ENCODE measurements at regions not wholly inside any gene's neighbourhood (a gene's known extent, or its start where the extent isn't known, plus 50 kb on each side); places are given as distances from the start of the nearest gene placed in this dataset.

DNA sequence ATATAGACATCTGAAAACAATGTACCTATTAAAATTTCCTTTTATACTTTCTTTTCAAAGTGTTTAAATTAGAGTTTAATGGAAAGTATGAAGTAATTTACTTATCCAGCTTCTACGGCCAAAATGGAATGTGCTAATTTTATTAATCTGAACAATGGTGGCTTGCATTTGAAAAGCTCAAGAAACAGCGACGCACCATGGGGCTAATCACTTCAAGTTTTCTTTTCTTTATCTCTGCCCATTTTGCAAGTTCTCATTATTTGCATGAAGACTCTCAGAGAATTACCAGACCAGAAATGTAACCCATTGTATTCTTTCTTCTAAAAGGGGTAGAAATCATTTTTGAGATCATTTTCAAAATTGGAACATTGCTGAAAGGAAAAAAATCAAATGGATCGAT, 204.0 kb upstream of the STARD13 start:
- H3K36me3 Mint-ChIP-seq (ENCODE audit: low read depth) = peaks cover 4% of the 10 kb centered on the region
- no peak for DNase-seq
- H3K9me3 Mint-ChIP-seq = peaks cover 4% of the 10 kb centered on the region
- no peak overlapping the region for H3K27ac Mint-ChIP-seq
- no peak overlapping the region for H3K4me3 Mint-ChIP-seq
- H3K4me1 Mint-ChIP-seq (ENCODE audit: low read depth) = peaks cover 52% of the 10 kb centered on the region
- no peaks in the 10 kb centered on the region for H3K27me3 Mint-ChIP-seq (ENCODE audit: insufficient read depth)
- TF ChIP-seq, protein P1, sequence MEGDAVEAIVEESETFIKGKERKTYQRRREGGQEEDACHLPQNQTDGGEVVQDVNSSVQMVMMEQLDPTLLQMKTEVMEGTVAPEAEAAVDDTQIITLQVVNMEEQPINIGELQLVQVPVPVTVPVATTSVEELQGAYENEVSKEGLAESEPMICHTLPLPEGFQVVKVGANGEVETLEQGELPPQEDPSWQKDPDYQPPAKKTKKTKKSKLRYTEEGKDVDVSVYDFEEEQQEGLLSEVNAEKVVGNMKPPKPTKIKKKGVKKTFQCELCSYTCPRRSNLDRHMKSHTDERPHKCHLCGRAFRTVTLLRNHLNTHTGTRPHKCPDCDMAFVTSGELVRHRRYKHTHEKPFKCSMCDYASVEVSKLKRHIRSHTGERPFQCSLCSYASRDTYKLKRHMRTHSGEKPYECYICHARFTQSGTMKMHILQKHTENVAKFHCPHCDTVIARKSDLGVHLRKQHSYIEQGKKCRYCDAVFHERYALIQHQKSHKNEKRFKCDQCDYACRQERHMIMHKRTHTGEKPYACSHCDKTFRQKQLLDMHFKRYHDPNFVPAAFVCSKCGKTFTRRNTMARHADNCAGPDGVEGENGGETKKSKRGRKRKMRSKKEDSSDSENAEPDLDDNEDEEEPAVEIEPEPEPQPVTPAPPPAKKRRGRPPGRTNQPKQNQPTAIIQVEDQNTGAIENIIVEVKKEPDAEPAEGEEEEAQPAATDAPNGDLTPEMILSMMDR (IDR thresholded peaks at IDR 0.05) = no peak

DNA sequence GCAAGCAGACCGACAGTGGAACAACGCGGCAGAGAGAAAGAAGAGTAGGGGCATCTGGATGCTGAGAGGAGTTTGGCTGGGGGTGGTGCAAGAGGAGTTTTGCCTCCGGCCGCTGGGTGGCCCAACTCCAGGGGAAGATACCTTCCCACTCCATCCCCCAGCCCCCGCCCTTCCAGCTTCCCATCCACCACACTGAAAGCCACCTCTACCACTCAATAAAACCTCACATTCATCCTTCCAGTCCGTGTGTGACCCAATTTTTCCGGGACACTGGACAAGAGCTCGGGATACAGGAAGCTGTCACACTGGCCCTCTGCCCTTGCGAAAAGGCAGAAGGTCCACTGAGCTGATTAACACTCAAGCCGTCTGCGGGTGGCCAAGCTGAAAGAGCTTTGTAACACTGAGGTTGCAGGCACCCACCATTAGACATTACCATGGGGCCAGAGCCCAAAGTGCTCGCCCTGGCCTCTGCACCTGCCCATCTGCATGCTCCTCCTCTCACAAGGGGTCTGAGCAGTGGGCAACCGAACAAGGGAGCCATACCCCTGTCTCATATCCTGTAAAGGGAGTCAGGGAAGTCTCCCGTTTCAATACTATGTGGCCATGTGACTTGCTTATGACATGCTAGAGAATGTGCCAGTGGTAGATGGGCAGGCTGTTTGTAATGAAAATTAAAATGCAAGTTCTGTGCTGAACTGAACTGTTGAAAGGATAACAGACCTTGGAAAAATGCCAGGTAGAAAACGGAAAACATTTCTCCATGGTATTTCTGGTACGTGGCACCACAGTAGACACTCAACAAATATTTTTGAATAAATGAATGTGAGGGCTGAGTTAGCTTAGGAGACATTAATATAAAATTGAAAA, 205.1 kb upstream of the STARD13 start:
- Mint-ChIP-seq H3K4me3 (no peak overlapping the region), H3K27me3 (ENCODE audit: insufficient read depth) (no peaks in the 10 kb centered on the region), H3K27ac (no peak overlapping the region), H3K4me1 (ENCODE audit: low read depth) (peaks cover 61% of the 10 kb centered on the region), H3K36me3 (ENCODE audit: low read depth) (no peaks in the 10 kb centered on the region; the same call in 1 of the 2 replicates), H3K9me3 (no peaks in the 10 kb centered on the region)
- no peak for DNase-seq
- TF ChIP-seq, protein P1 (IDR thresholded peaks at IDR 0.05) = no peak

GRCh38 chr13:33493672-33494365, 208.3 kb upstream of the STARD13 start:
- Mint-ChIP-seq H3K36me3 (ENCODE audit: low read depth) (no peaks in the 10 kb centered on the region; the same call in 1 of the 2 replicates), H3K27ac (peak overlapping the region; percentile 89), H3K9me3 (no peaks in the 10 kb centered on the region), H3K4me1 (ENCODE audit: low read depth) (peaks cover 63% of the 10 kb centered on the region), H3K4me3 (no peak overlapping the region; the same call in 1 of the 2 replicates), H3K27me3 (ENCODE audit: insufficient read depth) (no peaks in the 10 kb centered on the region)
- TF ChIP-seq, protein P1 (IDR thresholded peaks at IDR 0.05) = no peak
- DNase-seq = no peak

DNA sequence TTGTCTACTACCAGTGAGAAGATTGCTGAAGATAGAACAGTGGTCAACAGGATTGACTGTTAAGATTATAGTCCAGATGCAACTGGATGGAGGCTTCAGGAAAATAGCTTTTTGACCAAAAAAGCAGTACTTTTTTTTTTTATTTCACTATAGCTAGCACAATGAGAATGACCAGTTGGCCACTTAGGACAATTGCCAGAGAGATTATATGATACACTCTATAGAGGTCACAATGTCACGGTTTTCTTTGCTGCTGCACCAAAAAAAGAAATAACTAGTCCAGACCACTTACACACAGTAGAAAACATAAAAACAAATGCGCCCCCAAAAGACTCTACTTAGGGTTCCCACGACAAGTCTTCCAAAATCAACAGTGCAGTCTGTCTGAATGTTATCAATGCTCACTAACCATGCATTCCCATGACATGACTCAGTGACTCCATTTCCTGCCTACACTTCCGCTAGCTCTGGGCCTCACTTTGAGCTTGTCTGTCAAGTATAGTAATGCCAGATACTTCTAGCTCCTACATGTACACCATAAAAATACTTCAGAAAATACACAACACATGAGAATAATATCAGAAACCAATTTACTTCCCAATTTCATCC, 209.1 kb upstream of the STARD13 start:
- Mint-ChIP-seq H3K4me1 (ENCODE audit: low read depth) (peaks cover 63% of the 10 kb centered on the region), H3K36me3 (ENCODE audit: low read depth) (no peaks in the 10 kb centered on the region; the same call in 1 of the 2 replicates), H3K9me3 (no peaks in the 10 kb centered on the region), H3K27me3 (ENCODE audit: insufficient read depth) (no peaks in the 10 kb centered on the region), H3K27ac (peak overlapping the region; percentile 89), H3K4me3 (peak overlapping the region; percentile 71)
- TF ChIP-seq, protein P1 (IDR thresholded peaks at IDR 0.05) = no peak
- DNase-seq = peak; percentile 73

GRCh38 chr13:33496336-33496735, 210.8 kb upstream of the STARD13 start:
- H3K36me3 Mint-ChIP-seq (ENCODE audit: low read depth) = no peaks in the 10 kb centered on the region; the same call in 1 of the 2 replicates
- no peaks in the 10 kb centered on the region for H3K9me3 Mint-ChIP-seq
- H3K4me1 Mint-ChIP-seq (ENCODE audit: low read depth) = peaks cover 63% of the 10 kb centered on the region
- H3K27ac Mint-ChIP-seq = no peak overlapping the region
- no peak overlapping the region for H3K4me3 Mint-ChIP-seq
- DNase-seq = no peak
- TF ChIP-seq, protein P1 (IDR thresholded peaks at IDR 0.05) = no peak
- no peaks in the 10 kb centered on the region for H3K27me3 Mint-ChIP-seq (ENCODE audit: insufficient read depth)
